PFSK-1 (cell line): ENCODE measurements at regions not wholly inside any gene's neighbourhood (a gene's known extent, or its start where the extent isn't known, plus 50 kb on each side); places are given as distances from the start of the nearest gene placed in this dataset.

Experiments used
- FOXP2 ChIP-seq: optimal IDR thresholded peaks from 2 replicates; pipeline ENCODE3; 2011; ENCODE audit warnings: borderline replicate concordance, control low read depth, inconsistent platforms; ENCODE audit not compliant: insufficient read depth; ENCODE audit errors: extremely low read length, extremely low read depth
- POLR2AphosphoS5 ChIP-seq: IDR thresholded peaks from 2 replicates; pipeline ENCODE4 v1.6.1; 2012; ENCODE audit warnings: low read depth, mild to moderate bottlenecking, control low read depth, low read length, moderate library complexity
- SIN3A ChIP-seq: IDR thresholded peaks from 2 replicates; pipeline ENCODE4 v1.6.1; 2012; ENCODE audit warnings: mild to moderate bottlenecking, low read length, moderate library complexity, borderline replicate concordance; ENCODE audit not compliant: insufficient read depth
- TAF1 ChIP-seq: IDR thresholded peaks from 2 replicates; pipeline ENCODE4 v1.6.1; 2012; ENCODE audit warnings: low read length, control low read depth, borderline replicate concordance; ENCODE audit not compliant: insufficient read depth
- TF ChIP-seq, protein P1 (sequence below), 2 experiments: IDR thresholded peaks; 2 replicates each; pipeline versions ENCODE4 v1.6.1 to v1.8.0; 2011 to 2012; ENCODE audit warnings: low read depth in 2 of 2, low read length in 2 of 2, control low read depth in 1 of 2, inconsistent platforms in 1 of 2, mild to moderate bottlenecking in 1 of 2, moderate library complexity in 1 of 2; ENCODE audit not compliant: insufficient read depth in 1 of 2

DNA sequence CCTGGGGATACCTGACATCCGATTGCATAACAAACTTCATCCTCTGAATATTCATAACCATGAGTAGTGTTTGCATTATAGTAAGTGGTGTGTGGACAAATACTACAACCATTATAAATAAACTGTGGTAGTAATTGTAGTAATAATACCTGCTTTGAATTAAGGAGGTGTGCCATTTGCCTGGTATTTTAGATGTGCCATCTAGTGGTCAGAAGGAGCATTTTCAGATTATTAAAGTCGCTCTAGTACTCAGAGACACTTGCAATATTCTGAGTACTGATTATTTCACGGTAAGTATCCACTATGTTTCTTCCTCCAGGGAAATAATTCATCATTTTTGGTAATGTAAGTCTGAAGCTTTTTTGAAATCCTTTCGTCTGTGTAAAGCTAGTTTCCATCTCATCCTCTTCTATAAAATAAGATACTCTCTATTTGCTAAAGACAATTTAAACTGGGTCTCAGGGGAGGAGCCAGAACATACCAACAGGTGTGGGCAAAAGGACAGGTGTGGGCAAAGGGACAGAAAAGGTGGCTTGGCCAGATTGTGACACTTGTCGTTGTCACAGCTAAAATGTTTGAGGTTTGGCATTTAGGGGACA lies 115.3 kb upstream of the WDR11 start:
- TF ChIP-seq POLR2AphosphoS5 (no peak), TAF1 (no peak), FOXP2 (no peak), SIN3A (no peak)
- TF ChIP-seq, protein P1, sequence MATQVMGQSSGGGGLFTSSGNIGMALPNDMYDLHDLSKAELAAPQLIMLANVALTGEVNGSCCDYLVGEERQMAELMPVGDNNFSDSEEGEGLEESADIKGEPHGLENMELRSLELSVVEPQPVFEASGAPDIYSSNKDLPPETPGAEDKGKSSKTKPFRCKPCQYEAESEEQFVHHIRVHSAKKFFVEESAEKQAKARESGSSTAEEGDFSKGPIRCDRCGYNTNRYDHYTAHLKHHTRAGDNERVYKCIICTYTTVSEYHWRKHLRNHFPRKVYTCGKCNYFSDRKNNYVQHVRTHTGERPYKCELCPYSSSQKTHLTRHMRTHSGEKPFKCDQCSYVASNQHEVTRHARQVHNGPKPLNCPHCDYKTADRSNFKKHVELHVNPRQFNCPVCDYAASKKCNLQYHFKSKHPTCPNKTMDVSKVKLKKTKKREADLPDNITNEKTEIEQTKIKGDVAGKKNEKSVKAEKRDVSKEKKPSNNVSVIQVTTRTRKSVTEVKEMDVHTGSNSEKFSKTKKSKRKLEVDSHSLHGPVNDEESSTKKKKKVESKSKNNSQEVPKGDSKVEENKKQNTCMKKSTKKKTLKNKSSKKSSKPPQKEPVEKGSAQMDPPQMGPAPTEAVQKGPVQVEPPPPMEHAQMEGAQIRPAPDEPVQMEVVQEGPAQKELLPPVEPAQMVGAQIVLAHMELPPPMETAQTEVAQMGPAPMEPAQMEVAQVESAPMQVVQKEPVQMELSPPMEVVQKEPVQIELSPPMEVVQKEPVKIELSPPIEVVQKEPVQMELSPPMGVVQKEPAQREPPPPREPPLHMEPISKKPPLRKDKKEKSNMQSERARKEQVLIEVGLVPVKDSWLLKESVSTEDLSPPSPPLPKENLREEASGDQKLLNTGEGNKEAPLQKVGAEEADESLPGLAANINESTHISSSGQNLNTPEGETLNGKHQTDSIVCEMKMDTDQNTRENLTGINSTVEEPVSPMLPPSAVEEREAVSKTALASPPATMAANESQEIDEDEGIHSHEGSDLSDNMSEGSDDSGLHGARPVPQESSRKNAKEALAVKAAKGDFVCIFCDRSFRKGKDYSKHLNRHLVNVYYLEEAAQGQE (IDR thresholded peaks at IDR 0.05; ENCODE audit: insufficient read depth in 1 of 2, low read depth in 2 of 2, low read length in 2 of 2), result no peak

DNA sequence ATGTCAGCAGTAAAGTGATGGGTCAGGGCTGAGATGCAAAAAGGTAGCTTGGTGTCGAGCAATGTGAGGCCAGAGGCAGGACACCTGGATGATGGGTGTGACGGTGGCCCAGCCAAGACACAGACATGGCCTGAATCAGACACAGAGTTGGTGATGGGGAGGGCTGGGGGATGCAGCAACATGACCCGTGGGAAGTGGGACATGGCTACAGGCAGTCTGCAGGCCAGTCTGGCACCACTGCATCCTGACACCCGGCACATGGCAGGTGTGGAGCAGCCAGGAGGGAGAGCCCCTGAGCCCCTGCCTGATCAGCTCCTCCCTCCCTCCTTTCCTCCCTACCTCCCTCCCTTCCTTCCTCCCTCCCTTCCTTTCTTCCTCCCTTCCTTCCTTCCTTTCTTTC lies 114.8 kb upstream of the WDR11 start:
- TF ChIP-seq TAF1, result no peak
- TF ChIP-seq POLR2AphosphoS5, result no peak
- TF ChIP-seq, protein P1 (IDR thresholded peaks at IDR 0.05; ENCODE audit: insufficient read depth in 1 of 2, low read depth in 2 of 2, low read length in 2 of 2), result no peak
- TF ChIP-seq SIN3A, result no peak
- no peak for TF ChIP-seq FOXP2

DNA sequence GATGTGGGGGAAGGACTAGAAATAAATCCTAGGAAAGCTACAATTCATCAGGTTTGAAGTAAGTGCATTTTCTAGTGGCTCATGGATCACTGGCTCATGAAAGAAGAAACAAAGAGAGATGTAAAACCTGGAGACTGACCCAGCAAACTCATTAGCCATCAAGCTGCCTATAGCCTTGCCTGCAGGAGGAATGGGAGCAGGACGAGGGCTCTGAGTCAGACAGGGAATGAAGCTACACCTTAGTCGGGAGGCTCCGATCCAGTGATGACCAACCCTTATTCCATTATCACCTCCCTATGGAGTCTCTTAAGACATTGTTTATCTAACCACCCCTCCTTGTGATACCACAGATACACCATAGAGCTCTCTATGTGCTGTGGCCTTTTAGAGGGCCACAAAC lies 112.5 kb upstream of the WDR11 start:
- TF ChIP-seq SIN3A (no peak), FOXP2 (no peak), POLR2AphosphoS5 (no peak), TAF1 (no peak)
- TF ChIP-seq, protein P1 (IDR thresholded peaks at IDR 0.05; ENCODE audit: insufficient read depth in 1 of 2, low read depth in 2 of 2, low read length in 2 of 2), result no peak

DNA sequence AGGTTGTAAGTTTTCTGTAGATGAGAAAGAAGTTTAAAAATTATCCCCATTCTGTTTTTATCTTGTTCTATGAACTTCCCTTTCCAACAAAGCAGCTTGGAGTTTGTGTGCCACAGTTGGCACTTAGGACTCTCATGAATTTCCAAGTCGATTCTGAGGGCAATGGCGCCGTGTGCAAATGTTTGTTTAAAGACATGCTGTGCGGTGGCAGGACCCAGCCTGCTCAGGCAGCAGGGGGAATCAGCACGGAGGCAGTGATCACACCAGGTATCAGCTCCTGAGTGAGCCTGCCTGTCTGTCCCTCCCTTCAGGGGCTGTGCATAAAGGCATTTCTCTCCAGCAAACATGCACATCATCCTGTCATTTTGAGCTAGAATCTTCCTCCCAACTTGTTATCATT lies 109.8 kb upstream of the WDR11 start:
- TF ChIP-seq FOXP2 (no peak), SIN3A (no peak), POLR2AphosphoS5 (no peak), TAF1 (no peak)
- TF ChIP-seq, protein P1 (IDR thresholded peaks at IDR 0.05; ENCODE audit: insufficient read depth in 1 of 2, low read depth in 2 of 2, low read length in 2 of 2), result no peak
